HG03103 (cell line): ENCODE measurements at regions not wholly inside any gene's neighbourhood (a gene's known extent, or its start where the extent isn't known, plus 50 kb on each side); places are given as distances from the start of the nearest gene placed in this dataset.
"Not testable (repeated sequence)": the region's sequence is repeated elsewhere in the genome, so short reads cannot be mapped to it uniquely, and the experiment has no call there.

ENCODE experiments used
- ATAC-seq: cut with Tn5 transposase; IDR thresholded peaks from one replicate; pipeline ENCODE4 v1.9.1; 2021; ENCODE audit warnings: low read depth; ENCODE audit not compliant: unreplicated experiment

- ATAC-seq, result not testable (repeated sequence)
Observed at GRCh38 chr6:82626946-82627345, 263.3 kb downstream of the TPBG start.

GRCh38 chr6:82629921-82630320 lies 266.3 kb downstream of the TPBG start:
- ATAC-seq, result no peak

- ATAC-seq, result no peak
Observed at GRCh38 chr6:82641677-82642076, 278.1 kb downstream of the TPBG start.

- no peak for ATAC-seq
Observed at GRCh38 chr6:82645536-82646230, 282.1 kb downstream of the TPBG start.

GRCh38 chr6:82646231-82646615 lies 282.6 kb downstream of the TPBG start:
- no peak for ATAC-seq

GRCh38 chr6:82651845-82652335 lies 288.3 kb downstream of the TPBG start:
- ATAC-seq, result no peak

- no peak for ATAC-seq
Observed at GRCh38 chr6:82679232-82679631, 315.6 kb downstream of the TPBG start.

GRCh38 chr6:82680192-82680591 lies 316.6 kb downstream of the TPBG start:
- ATAC-seq, result no peak

GRCh38 chr6:82681119-82681714 lies 317.6 kb downstream of the TPBG start:
- no peak for ATAC-seq

GRCh38 chr6:82686719-82687118 lies 323.1 kb downstream of the TPBG start:
- no peak for ATAC-seq

- no peak for ATAC-seq
Observed at GRCh38 chr6:82687855-82688254, 324.2 kb downstream of the TPBG start.

- ATAC-seq, result no peak
Observed at GRCh38 chr6:82690283-82690682, 326.7 kb downstream of the TPBG start.

GRCh38 chr6:82691997-82692396 lies 328.4 kb downstream of the TPBG start:
- no peak for ATAC-seq

GRCh38 chr6:82693094-82693493 lies 329.5 kb downstream of the TPBG start:
- ATAC-seq, result no peak

GRCh38 chr6:82701341-82701740 lies 337.7 kb downstream of the TPBG start:
- no peak for ATAC-seq

- no peak for ATAC-seq
Observed at GRCh38 chr6:82702574-82702973, 339.0 kb downstream of the TPBG start.

GRCh38 chr6:82703230-82703629 lies 339.6 kb downstream of the TPBG start:
- ATAC-seq, result no peak

GRCh38 chr6:82704045-82704444 lies 340.4 kb downstream of the TPBG start:
- ATAC-seq, result no peak

GRCh38 chr6:82705579-82705978 lies 342.0 kb downstream of the TPBG start:
- no peak for ATAC-seq

- no peak for ATAC-seq
Observed at GRCh38 chr6:82711105-82711827, 347.6 kb downstream of the TPBG start.

- ATAC-seq, result no peak
Observed at GRCh38 chr6:82711971-82712370, 348.4 kb downstream of the TPBG start.

GRCh38 chr6:82712389-82712788 lies 348.8 kb downstream of the TPBG start:
- no peak for ATAC-seq
